AG04450 (cell line): ENCODE measurements at regions not wholly inside any gene's neighbourhood (a gene's known extent, or its start where the extent isn't known, plus 50 kb on each side); places are given as distances from the start of the nearest gene placed in this dataset.

Experiments
- CTCF ChIA-PET: fragments of 300-600, 350-600 bp; formaldehyde crosslinking; extraction: SDS; loops from one replicate; lab custom pipeline; 2022; ENCODE audit warnings: antibody characterized with exemption, inconsistent platforms; lab: Charles Lee
- POLR2A ChIA-PET: fragments of 350-600 bp; formaldehyde crosslinking; extraction: SDS; loops from one replicate; lab custom pipeline; 2021; ENCODE audit warnings: antibody characterized with exemption, inconsistent platforms; lab: Yijun Ruan, JAX
- DNase-seq: peaks from one replicate; pipeline ENCODE4 v3.0.0-alpha.2; 2011; ENCODE audit warnings: low read depth, low spot score
- H3K27ac ChIP-seq: one replicate; pipeline ENCODE4 v1.5.1; 2012; ENCODE audit warnings: low read depth, low read length, control low read depth
- H3K27me3 ChIP-seq: one replicate; pipeline ENCODE4 v1.6.0; 2012; ENCODE audit warnings: low read length; ENCODE audit not compliant: control insufficient read depth, insufficient read depth
- H3K4me3 ChIP-seq: 2 replicates; pipeline ENCODE4 v1.5.1; 2011; ENCODE audit warnings: mild to moderate bottlenecking, low read depth, low read length, control low read depth
- H3K9me3 ChIP-seq: 2 replicates; pipeline ENCODE4 v1.5.1; 2012; ENCODE audit warnings: low read length; ENCODE audit not compliant: control insufficient read depth, insufficient read depth
- TF ChIP-seq, protein P1 (sequence below): IDR thresholded peaks from 2 replicates; pipeline ENCODE4 v1.5.1; 2011; ENCODE audit warnings: low read depth, low read length, control low read depth, inconsistent platforms

- Histone ChIP-seq H3K27ac (no peak overlapping the region), H3K9me3 (no peaks in the 10 kb centered on the region), H3K4me3 (no peak overlapping the region), H3K27me3 (no peaks in the 10 kb centered on the region)
- ChIA-PET POLR2A (no interaction called here), CTCF (no interaction called here)
- TF ChIP-seq, protein P1, sequence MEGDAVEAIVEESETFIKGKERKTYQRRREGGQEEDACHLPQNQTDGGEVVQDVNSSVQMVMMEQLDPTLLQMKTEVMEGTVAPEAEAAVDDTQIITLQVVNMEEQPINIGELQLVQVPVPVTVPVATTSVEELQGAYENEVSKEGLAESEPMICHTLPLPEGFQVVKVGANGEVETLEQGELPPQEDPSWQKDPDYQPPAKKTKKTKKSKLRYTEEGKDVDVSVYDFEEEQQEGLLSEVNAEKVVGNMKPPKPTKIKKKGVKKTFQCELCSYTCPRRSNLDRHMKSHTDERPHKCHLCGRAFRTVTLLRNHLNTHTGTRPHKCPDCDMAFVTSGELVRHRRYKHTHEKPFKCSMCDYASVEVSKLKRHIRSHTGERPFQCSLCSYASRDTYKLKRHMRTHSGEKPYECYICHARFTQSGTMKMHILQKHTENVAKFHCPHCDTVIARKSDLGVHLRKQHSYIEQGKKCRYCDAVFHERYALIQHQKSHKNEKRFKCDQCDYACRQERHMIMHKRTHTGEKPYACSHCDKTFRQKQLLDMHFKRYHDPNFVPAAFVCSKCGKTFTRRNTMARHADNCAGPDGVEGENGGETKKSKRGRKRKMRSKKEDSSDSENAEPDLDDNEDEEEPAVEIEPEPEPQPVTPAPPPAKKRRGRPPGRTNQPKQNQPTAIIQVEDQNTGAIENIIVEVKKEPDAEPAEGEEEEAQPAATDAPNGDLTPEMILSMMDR, result no peak
- no peak for DNase-seq
Measured at GRCh38 chr3:18082551-18083272, 340.3 kb upstream of the TBC1D5 start.

GRCh38 chr3:18080198-18080689, 337.8 kb upstream of the TBC1D5 start:
- Histone ChIP-seq H3K4me3 (no peak overlapping the region), H3K27ac (no peak overlapping the region), H3K9me3 (no peaks in the 10 kb centered on the region), H3K27me3 (no peaks in the 10 kb centered on the region)
- ChIA-PET CTCF (no interaction called here), POLR2A (no interaction called here)
- DNase-seq, result no peak
- TF ChIP-seq, protein P1, result no peak

DNA sequence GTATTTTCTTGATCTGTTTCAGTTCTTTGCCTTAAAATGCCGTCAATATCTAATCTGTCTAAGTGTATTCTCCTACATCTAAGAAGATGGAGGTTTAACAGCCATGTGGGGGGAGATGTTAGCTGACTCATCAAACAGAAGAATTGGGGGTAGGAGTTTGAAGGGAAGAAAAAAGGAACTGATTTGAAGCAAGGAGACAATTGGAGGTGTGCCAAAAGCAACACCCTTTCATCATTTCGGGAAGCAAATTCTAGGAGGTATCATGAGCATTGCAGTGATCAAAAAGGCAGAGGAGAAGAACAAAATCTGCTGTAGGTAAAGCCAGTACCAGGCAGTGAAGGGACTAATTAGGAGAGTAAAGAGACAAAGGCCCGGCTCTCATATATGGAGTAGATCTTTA, 337.3 kb upstream of the TBC1D5 start:
- H3K4me3 ChIP-seq, result no peak overlapping the region
- DNase-seq, result no peak
- TF ChIP-seq, protein P1, result no peak
- no peak overlapping the region for H3K27ac ChIP-seq
- POLR2A ChIA-PET, result no interaction called here
- CTCF ChIA-PET, result no interaction called here
- H3K27me3 ChIP-seq, result no peaks in the 10 kb centered on the region
- H3K9me3 ChIP-seq, result no peaks in the 10 kb centered on the region

DNA sequence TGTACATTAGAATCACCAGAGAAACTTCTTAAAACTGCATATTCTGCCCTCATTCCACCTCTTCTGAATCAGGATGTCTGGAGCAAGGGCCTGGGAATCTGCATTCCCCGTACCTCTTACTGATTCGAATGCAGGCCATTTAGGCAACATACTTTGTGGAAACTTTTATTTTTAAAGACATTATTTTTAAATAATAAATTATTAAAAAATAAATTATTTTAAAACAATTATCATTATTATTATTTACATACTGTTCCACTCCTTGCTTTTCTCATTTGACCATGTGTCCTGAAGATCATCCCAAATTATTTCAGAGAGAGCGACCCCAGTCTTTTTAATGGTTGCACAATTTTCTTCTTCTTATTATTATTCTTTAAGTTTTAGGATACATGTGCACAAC, 336.6 kb upstream of the TBC1D5 start:
- ChIA-PET POLR2A (no interaction called here), CTCF (no interaction called here)
- no peaks in the 10 kb centered on the region for H3K9me3 ChIP-seq
- no peak overlapping the region for H3K4me3 ChIP-seq
- no peak for DNase-seq
- TF ChIP-seq, protein P1, result no peak
- H3K27ac ChIP-seq, result no peak overlapping the region
- no peaks in the 10 kb centered on the region for H3K27me3 ChIP-seq

DNA sequence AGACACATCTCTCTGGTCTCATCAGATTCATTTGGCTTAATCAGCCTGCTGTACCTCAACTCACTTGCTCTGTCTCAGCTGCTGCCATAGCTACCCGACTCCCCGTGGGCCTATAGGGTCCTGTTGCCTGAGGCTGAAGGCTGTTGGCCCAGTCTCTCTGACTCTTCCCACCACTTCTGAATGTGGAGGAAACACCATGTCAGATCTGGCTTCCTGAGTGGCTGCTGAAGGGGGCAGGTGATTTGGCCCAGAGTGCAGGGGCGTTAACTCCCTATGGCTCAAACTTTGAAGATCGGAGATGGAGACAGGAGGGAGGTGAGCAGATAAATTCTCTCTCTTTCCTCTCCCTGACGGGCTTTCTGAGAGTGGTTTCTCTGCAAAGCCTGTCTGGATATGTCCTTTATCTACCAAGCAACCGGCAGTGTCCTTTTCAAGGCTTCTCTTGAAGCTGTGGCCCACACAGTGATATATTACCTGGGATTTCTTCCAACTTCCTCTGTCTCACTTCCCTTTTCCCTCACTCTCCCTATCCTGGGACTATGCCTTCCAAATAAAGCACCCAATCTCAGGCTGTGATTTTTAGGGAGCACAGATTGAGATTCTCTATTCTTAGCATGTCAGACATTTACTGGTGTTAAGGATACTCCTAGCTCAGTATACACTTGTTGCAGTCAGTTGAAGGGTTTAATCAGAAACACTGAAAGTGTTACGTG, 334.9 kb upstream of the TBC1D5 start:
- Histone ChIP-seq H3K27ac (no peak overlapping the region), H3K9me3 (no peaks in the 10 kb centered on the region), H3K27me3 (no peaks in the 10 kb centered on the region), H3K4me3 (no peak overlapping the region)
- no peak for DNase-seq
- POLR2A ChIA-PET, result no interaction called here
- CTCF ChIA-PET, result interaction anchor here (0.6 kb wide), 1 partner anchor 215 kb away, joined by 3 read pairs; no protein-coding TSS in a partner anchor
- TF ChIP-seq, protein P1, result no peak
